GM12875 (cell line): ENCODE measurements at regions not wholly inside any gene's neighbourhood (a gene's known extent, or its start where the extent isn't known, plus 50 kb on each side); places are given as distances from the start of the nearest gene placed in this dataset.
"Not testable (repeated sequence)": the region's sequence is repeated elsewhere in the genome, so short reads cannot be mapped to it uniquely, and the experiment has no call there.

Source experiments
- H3K4me3 ChIP-seq: one replicate; pipeline ENCODE4 v1.5.1; 2011; ENCODE audit warnings: low read depth, low read length, control low read depth
- TF ChIP-seq, protein P1 (sequence below): IDR thresholded peaks from 2 replicates; pipeline ENCODE4 v1.5.1; 2011; ENCODE audit warnings: low read depth, mild to moderate bottlenecking, control low read depth, inconsistent platforms, low read length, moderate library complexity, borderline replicate concordance; ENCODE audit not compliant: insufficient read depth

- H3K4me3 ChIP-seq, result no peak overlapping the region
- TF ChIP-seq, protein P1, sequence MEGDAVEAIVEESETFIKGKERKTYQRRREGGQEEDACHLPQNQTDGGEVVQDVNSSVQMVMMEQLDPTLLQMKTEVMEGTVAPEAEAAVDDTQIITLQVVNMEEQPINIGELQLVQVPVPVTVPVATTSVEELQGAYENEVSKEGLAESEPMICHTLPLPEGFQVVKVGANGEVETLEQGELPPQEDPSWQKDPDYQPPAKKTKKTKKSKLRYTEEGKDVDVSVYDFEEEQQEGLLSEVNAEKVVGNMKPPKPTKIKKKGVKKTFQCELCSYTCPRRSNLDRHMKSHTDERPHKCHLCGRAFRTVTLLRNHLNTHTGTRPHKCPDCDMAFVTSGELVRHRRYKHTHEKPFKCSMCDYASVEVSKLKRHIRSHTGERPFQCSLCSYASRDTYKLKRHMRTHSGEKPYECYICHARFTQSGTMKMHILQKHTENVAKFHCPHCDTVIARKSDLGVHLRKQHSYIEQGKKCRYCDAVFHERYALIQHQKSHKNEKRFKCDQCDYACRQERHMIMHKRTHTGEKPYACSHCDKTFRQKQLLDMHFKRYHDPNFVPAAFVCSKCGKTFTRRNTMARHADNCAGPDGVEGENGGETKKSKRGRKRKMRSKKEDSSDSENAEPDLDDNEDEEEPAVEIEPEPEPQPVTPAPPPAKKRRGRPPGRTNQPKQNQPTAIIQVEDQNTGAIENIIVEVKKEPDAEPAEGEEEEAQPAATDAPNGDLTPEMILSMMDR, result no peak
Observed at GRCh38 chr1:114250683-114251572, 97.3 kb upstream of the SYT6 start.

DNA sequence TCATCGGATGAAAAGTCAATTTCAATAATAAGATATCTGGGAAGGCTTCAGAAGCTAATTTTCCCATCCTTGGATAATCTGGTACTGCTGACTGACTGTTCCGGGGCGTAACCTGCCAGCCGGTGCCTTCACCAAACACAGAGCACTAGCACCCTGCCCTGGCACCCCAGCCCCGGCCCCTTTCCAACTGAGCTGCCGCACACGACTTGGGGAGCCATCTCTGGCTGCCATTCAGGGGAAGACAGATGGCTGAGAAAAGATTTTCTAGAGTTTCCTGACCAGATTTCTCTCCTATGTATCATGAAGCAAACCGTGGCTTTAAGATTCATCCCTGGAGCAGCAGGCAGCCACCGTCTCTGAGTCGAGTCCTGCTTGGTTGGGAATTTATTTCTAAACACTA, 96.0 kb upstream of the SYT6 start:
- H3K4me3 ChIP-seq, result no peak overlapping the region
- TF ChIP-seq, protein P1, result no peak

GRCh38 chr1:114248162-114248561, 94.5 kb upstream of the SYT6 start:
- H3K4me3 ChIP-seq, result no peak overlapping the region
- TF ChIP-seq, protein P1, result no peak

DNA sequence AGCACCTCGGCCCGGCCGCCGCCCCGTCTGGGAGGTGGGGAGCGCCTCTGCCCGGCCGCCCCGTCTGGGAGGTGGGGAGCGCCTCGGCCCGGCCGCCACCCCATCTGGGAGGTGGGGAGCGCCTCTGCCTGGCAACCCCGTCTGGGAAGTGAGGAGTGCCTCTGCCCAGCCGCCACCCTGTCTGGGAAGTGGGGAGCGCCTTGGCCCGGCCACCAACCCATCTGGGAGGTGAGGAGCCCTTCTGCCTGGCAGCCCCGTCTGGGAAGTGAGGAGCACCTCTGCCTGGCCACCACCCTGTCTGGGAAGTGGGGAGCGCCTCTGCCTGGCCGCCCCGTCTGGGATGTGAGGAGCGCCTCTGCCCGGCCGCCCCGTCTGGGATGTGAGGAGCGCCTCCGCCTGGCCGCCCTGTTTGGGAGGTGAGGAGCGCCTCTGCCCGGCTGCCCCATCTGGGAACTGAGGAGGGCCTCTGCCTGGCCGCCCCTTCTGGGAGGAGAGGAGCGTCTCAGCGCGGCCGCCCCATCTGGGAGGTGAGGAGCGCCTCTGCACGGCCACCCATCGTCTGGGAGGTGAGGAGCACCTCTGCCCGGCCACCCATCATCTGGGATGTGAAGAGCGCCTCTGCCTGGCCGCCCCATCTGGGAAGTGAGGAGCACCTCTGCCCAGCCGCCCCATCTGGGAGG, 89.0 kb upstream of the SYT6 start:
- H3K4me3 ChIP-seq, result not testable (repeated sequence)

DNA sequence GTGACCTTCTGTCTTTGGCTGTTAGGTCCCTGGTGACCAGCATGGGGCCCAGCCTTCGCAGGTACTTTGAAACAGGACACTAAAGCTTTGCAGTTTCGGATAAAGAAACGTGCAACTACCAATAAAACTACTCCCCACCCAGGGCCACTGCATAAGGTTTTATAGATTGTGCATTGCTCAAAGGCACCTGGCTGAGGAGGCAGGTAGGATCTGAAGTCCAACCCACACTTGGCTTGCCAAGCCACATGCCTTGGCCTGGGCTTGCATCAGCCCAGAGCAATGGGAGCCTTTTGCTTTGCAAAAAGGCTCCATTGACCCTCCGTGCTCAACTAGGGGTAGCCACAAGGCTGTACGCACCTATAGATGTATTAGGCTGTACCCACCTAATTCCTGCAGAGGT, 84.4 kb upstream of the SYT6 start:
- H3K4me3 ChIP-seq, result no peak overlapping the region
- TF ChIP-seq, protein P1, result no peak

DNA sequence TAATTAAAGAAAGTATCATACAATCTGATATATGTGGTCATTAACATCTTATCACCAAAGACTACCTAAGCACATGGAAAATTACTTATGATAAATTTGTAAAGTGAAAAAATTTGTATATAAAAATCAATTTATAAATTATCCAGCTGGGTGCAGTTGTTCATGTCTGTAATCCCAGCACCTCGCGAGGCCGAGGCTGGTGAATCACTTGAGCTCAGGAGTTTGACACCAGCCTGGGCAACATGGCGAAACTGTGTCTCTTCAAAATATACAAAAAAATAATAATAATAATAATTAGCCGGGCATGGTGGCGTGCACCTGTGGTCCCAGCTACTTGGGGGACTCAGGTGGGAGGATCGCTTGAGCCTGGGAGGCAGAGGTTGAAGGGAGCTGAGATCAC, 82.8 kb upstream of the SYT6 start:
- TF ChIP-seq, protein P1, result no peak
- no peak overlapping the region for H3K4me3 ChIP-seq

DNA sequence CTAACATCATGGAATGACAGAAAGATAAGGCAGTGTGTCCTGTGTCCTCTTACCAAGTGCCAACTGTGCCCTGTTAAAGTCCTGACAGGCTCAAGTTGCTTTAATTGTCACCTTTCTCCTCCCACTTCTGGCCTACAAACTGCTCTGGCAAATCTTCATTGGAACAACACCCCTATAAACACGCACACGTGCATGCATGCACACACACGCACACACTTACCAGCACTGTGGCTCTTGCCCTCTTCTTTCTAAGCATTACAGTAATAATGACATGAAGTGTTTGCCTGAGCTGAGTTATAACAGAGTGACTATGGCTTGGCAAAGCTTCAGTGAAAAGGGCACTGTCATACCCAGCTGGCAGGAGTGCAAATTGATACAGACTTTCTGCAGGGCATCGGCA, 82.3 kb upstream of the SYT6 start:
- TF ChIP-seq, protein P1, result no peak
- no peak overlapping the region for H3K4me3 ChIP-seq
